Heart left ventricle (tissue), 16 donors: ENCODE measurements at regions not wholly inside any gene's neighbourhood (a gene's known extent, or its start where the extent isn't known, plus 50 kb on each side); places are given as distances from the start of the nearest gene placed in this dataset.

ENCODE experiments used
- ATAC-seq, 4 donors: fragments of 200-7000 bp; cut with Tn5 transposase; one replicate each; pipeline ENCODE4 v1.9.1; 2020 to 2022; ENCODE audit warnings: moderate library complexity in 4 of 4, mild to moderate bottlenecking in 3 of 4, moderate number of reproducible peaks in 1 of 4
- DNase-seq, 5 donors: peaks; one replicate each; pipeline ENCODE4 v3.0.0-alpha.2; 2020
- H3K27ac ChIP-seq, 12 donors: fragments of 200-600 bp; sonication (generic) in 4 of 12; one replicate each; pipeline versions ENCODE4 v1.5.0 to v1.8.0; 2016 to 2022; ENCODE audit warnings: mild to moderate bottlenecking in 2 of 12
- H3K27me3 ChIP-seq, 9 donors: fragments of 200-600 bp; sonication (generic) in 2 of 9; one replicate each; pipeline versions ENCODE4 v1.5.1 to v1.8.0; 2016 to 2022; ENCODE audit warnings: mild to moderate bottlenecking in 3 of 9
- H3K36me3 ChIP-seq, 9 donors: fragments of 200-600 bp; sonication (generic) in 2 of 9; one replicate each; pipeline versions ENCODE4 v1.5.0 to v1.8.0; 2018 to 2022; ENCODE audit warnings: mild to moderate bottlenecking in 2 of 9
- H3K4me1 ChIP-seq, 12 donors: fragments of 200-600 bp; sonication (generic) in 4 of 12; one replicate each; pipeline versions ENCODE4 v1.5.0 to v1.8.0; 2016 to 2022; ENCODE audit warnings: mild to moderate bottlenecking in 3 of 12
- H3K4me3 ChIP-seq, 12 donors: fragments of 200-600 bp; sonication (generic) in 4 of 12; one replicate each; pipeline versions ENCODE4 v1.5.0 to v1.8.0; 2017 to 2022; ENCODE audit warnings: mild to moderate bottlenecking in 9 of 12, moderate library complexity in 4 of 12
- H3K9me3 ChIP-seq, 12 donors: fragments of 200-600 bp; sonication (generic) in 4 of 12; one replicate each; pipeline versions ENCODE4 v1.5.0 to v1.8.0; 2016 to 2022; ENCODE audit warnings: mild to moderate bottlenecking in 1 of 12
- CTCF ChIP-seq, 12 donors: fragments of 200-600 bp; sonication (generic) in 4 of 12; IDR thresholded peaks; one replicate each; pipeline versions ENCODE4 v1.5.0 to v1.8.0; 2018 to 2022; ENCODE audit warnings: antibody characterized with exemption in 12 of 12, mild to moderate bottlenecking in 5 of 12
- POLR2A ChIP-seq, 2 donors: fragments of 450-650 bp; IDR thresholded peaks; one replicate each; pipeline ENCODE4 v1.6.1; 2017; ENCODE audit warnings: antibody characterized with exemption in 2 of 2, mild to moderate bottlenecking in 2 of 2, moderate library complexity in 2 of 2
- WGBS, 4 donors: extraction: QIAGEN DNeasy Blood & Tissue Kit in 2 of 4; methylation state at CpG; one replicate each; pipeline versions ENCODE4 v1.1.5 to v1.1.7; 2013 to 2018; 5-methylcytosine and 5-hydroxymethylcytosine counted together
- intact Hi-C, 10 donors: fragments of 100-400 bp; cut with DNase I; formaldehyde crosslinking; loops; one replicate each; pipeline versions ENCODE4 v1.11.1 to v1.14.2; 2022
- donor health status: ischemic (EF 13 %, LVEDD 7.1; RV severe dilation, severe dysfunction).
- donor health status: healthy with polysubstance abuse.
- donor health status: DM: no; HTN: yes; CAD: no.
- donor health status: DM: no; HTN: no; CAD: no.
- donor health status: ischemic (EF 25% LVEDD 6.9; RV normal size, moderate dysfunction).
- donor health status: ischemic (EF 25% LVEDD 5.7; RV mildly dilated, moderate dysfunction).
- donor health status: healthy.
- donor health status: DM: yes; HTN: yes; CAD: no.
- donor health status: ischemic (EF 35%, LVEDD 5.7; RV mildly dilated, moderate dysfunction).
- donor health status: nonischemic (EF 11% LVEDD 7.7; RV severe dilation, severe dysfunction).
- donor health status: DM: yes; HTN: yes; CAD: no.
- donor health status: PGD.
- donor health status: ischemic (EF 29% LVEDD 5.4; RV normal size, mild dysfunction).
- donor health status: nonischemic (EF 23%, LVEDD 6.1; RV moderate dilation, normal function).

GRCh38 chr13:105349082-105349723 is 1186.3 kb downstream of the EFNB2 start:
- TF ChIP-seq CTCF (IDR thresholded peaks at IDR 0.05) (no peak), POLR2A (IDR thresholded peaks at IDR 0.05) (no peak)
- Histone ChIP-seq H3K36me3 (no peaks in the 10 kb centered on the region), H3K4me1 (no peaks in the 10 kb centered on the region), H3K27ac (no peak overlapping the region), H3K27me3 (no peaks in the 10 kb centered on the region), H3K4me3 (no peak overlapping the region), H3K9me3 (peaks cover 0 to 4% (median 0%) of the 10 kb centered on the region in 12 donors)
- WGBS, 4 donors = 74 to 84% (median 78%) methylated on average over 7 of the region's 7 CpGs
- intact Hi-C loops = no loop called here
- no peak for ATAC-seq
- DNase-seq = no peak

GRCh38 chr13:105346141-105346775 is 1189.2 kb downstream of the EFNB2 start:
- TF ChIP-seq POLR2A (IDR thresholded peaks at IDR 0.05) (no peak), CTCF (IDR thresholded peaks at IDR 0.05) (no peak)
- Histone ChIP-seq H3K4me1 (no peaks in the 10 kb centered on the region), H3K4me3 (no peak overlapping the region), H3K9me3 (peaks cover 0 to 4% (median 0%) of the 10 kb centered on the region in 12 donors), H3K36me3 (no peaks in the 10 kb centered on the region), H3K27me3 (no peaks in the 10 kb centered on the region), H3K27ac (no peak overlapping the region)
- WGBS, 4 donors = 82 to 95% (median 91%) methylated on average over 5 of the region's 5 CpGs
- DNase-seq (no peak), ATAC-seq (no peak)
- intact Hi-C loops = no loop called here

- 95 to 99% (median 97%) methylated on average over 2 of the region's 2 CpGs for WGBS, 4 donors
- DNase-seq (no peak), ATAC-seq (no peak)
- Histone ChIP-seq H3K36me3 (no peaks in the 10 kb centered on the region), H3K4me3 (no peak overlapping the region), H3K27me3 (no peaks in the 10 kb centered on the region), H3K9me3 (peaks cover 0 to 4% (median 0%) of the 10 kb centered on the region in 12 donors), H3K4me1 (no peaks in the 10 kb centered on the region), H3K27ac (no peak overlapping the region)
- intact Hi-C loops = no loop called here
- TF ChIP-seq CTCF (IDR thresholded peaks at IDR 0.05) = no peak
- TF ChIP-seq POLR2A (IDR thresholded peaks at IDR 0.05) = no peak
Observed at GRCh38 chr13:105345730-105346129, 1189.7 kb downstream of the EFNB2 start.

- no peaks in the 10 kb centered on the region for H3K4me1 ChIP-seq
- H3K4me3 ChIP-seq = no peak overlapping the region
- intact Hi-C loops = no loop called here
- DNase-seq (no peak), ATAC-seq (no peak)
- H3K9me3 ChIP-seq = peaks cover 0 to 4% (median 0%) of the 10 kb centered on the region in 12 donors
- no peak overlapping the region for H3K27ac ChIP-seq
- TF ChIP-seq POLR2A (IDR thresholded peaks at IDR 0.05) = no peak
- no peak for TF ChIP-seq CTCF (IDR thresholded peaks at IDR 0.05)
- H3K27me3 ChIP-seq = no peaks in the 10 kb centered on the region
- no peaks in the 10 kb centered on the region for H3K36me3 ChIP-seq
- WGBS, 4 donors = 66 to 80% (median 74%) methylated on average over 3 of the region's 3 CpGs
Observed at GRCh38 chr13:105345131-105345530, 1190.3 kb downstream of the EFNB2 start.
